SU-DHL-6 (cell line): ENCODE measurements at regions not wholly inside any gene's neighbourhood (a gene's known extent, or its start where the extent isn't known, plus 50 kb on each side); places are given as distances from the start of the nearest gene placed in this dataset.

Experiments used
- H2AFZ ChIP-seq: fragments of 200-600 bp; sonication (generic); 2 replicates; pipeline ENCODE4 v1.6.1; 2014; ENCODE audit warnings: low read depth, mild to moderate bottlenecking, moderate library complexity, mixed read lengths, antibody characterized with exemption, low read length; ENCODE audit not compliant: severe bottlenecking
- H3F3A ChIP-seq: fragments of 200-600 bp; shearing (Covaris generic); 2 replicates; pipeline ENCODE4 v1.6.0; 2016; ENCODE audit warnings: antibody characterized with exemption, mild to moderate bottlenecking; ENCODE audit not compliant: insufficient read depth
- H3K27ac ChIP-seq: fragments of 200-600 bp; sonication (generic); 2 replicates; pipeline ENCODE4 v1.5.1; 2016; ENCODE audit warnings: low read depth, mild to moderate bottlenecking, low read length, moderate library complexity, mixed read lengths
- H3K27me3 ChIP-seq: fragments of 200-600 bp; sonication (generic), shearing (Covaris generic); 2 replicates; pipeline ENCODE4 v1.6.0; 2014; ENCODE audit warnings: mild to moderate bottlenecking, low read length
- H3K36me3 ChIP-seq: fragments of 200-600 bp; sonication (generic); 2 replicates; pipeline ENCODE4 v1.6.1; 2014; ENCODE audit warnings: mild to moderate bottlenecking, low read length, mixed read lengths
- H3K4me2 ChIP-seq: fragments of 300-600, 200-600 bp; shearing (Covaris generic), sonication (generic); 2 replicates; pipeline ENCODE4 v1.6.0; 2014; ENCODE audit warnings: low read length, low read depth, mild to moderate bottlenecking; ENCODE audit not compliant: poor library complexity, severe bottlenecking
- H3K4me3 ChIP-seq: fragments of 200-600 bp; sonication (generic); 2 replicates; pipeline ENCODE4 v1.5.1; 2014; ENCODE audit warnings: antibody characterized with exemption, low read length, mild to moderate bottlenecking, mixed read lengths; ENCODE audit not compliant: insufficient read depth, poor library complexity, severe bottlenecking
- H3K79me2 ChIP-seq: fragments of 200-600 bp; sonication (generic); 2 replicates; pipeline ENCODE4 v1.6.1; 2014; ENCODE audit warnings: mild to moderate bottlenecking, low read length, moderate library complexity; ENCODE audit not compliant: insufficient read depth
- H3K9ac ChIP-seq: fragments of 200-600 bp; sonication (generic); 2 replicates; pipeline ENCODE4 v1.7.0; 2014; ENCODE audit warnings: mild to moderate bottlenecking, low read length
- H3K9me2 ChIP-seq: fragments of 200-600 bp; sonication (generic); replicated peaks from 2 replicates; pipeline ENCODE4 v1.6.1; 2014; ENCODE audit warnings: low read length; ENCODE audit not compliant: insufficient read depth
- H3K9me3 ChIP-seq: fragments of 200-600 bp; sonication (generic); 2 replicates; pipeline ENCODE4 v1.6.1; 2014; ENCODE audit warnings: low read length, mixed read lengths; ENCODE audit not compliant: insufficient read depth
- H4K20me1 ChIP-seq: fragments of 200-600 bp; sonication (generic); 2 replicates; pipeline ENCODE4 v1.6.1; 2014; ENCODE audit warnings: low read depth, mild to moderate bottlenecking, antibody characterized with exemption, low read length, moderate library complexity, mixed read lengths
- EZH2phosphoT487 ChIP-seq: fragments of 200-600 bp; sonication (generic), shearing (Covaris generic); conservative IDR thresholded peaks from 2 replicates; pipeline ENCODE4 v1.6.1; 2018; ENCODE audit warnings: mild to moderate bottlenecking, antibody characterized with exemption, low read length, moderate library complexity, mixed read lengths
- TF ChIP-seq, protein P1 (sequence below): fragments of 200-600 bp; sonication (generic); IDR thresholded peaks from one replicate; pipeline ENCODE4 v1.5.1; 2017; ENCODE audit warnings: antibody characterized with exemption, mild to moderate bottlenecking, low read length, moderate library complexity; ENCODE audit not compliant: insufficient read depth, poor library complexity, severe bottlenecking

DNA sequence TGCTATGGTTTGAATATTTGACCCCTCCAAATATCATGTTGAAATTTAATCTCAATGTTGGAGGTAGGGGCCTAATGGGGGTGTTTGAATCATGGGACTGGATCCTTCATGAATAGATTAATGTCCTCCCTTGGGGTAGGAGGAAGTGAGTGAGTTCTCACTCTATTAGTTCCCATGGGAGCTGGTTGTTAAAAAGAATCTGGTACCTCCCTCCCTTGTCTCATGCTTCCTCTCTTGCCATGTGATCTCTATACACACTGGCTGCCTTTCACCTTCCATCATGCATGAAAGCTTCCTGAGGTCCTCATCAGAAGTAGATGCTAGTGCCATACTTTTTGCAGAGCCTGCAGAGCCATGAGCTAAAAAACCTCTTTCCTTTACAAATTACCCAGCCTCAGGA, 177.7 kb upstream of the MCTP2 start:
- Histone ChIP-seq H3K36me3 (no peaks in the 10 kb centered on the region), H3F3A (no peaks in the 10 kb centered on the region), H3K9me2 (no peaks in the 10 kb centered on the region), H3K27ac (no peak overlapping the region), H4K20me1 (no peaks in the 10 kb centered on the region), H3K27me3 (no peaks in the 10 kb centered on the region), H3K9me3 (no peaks in the 10 kb centered on the region), H3K9ac (no peak overlapping the region), H2AFZ (no peak overlapping the region), H3K79me2 (no peaks in the 10 kb centered on the region), H3K4me3 (no peak overlapping the region), H3K4me2 (no peak overlapping the region)
- TF ChIP-seq EZH2phosphoT487: no peak

DNA sequence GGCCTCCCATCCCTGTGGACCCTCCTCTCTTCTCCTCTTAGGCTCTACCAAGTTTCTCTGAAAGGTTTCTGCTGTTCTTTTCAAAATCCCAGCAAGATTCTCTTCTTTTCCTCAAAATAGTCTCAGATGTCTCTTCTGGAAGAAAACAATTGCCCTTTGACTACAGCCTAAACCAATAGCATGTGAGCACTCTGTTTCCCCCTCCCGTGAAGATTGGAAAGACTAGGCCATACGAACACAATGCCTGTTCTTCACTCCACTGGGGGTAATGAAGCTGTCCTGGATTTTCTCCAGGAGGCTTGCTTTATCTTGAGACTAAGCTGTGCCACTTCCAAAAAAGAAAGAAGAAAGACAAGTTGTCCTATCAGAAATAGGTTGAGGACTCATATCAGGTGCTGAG, 178.7 kb upstream of the MCTP2 start:
- no peaks in the 10 kb centered on the region for H3K9me3 ChIP-seq
- H3K79me2 ChIP-seq: no peaks in the 10 kb centered on the region
- H3K27me3 ChIP-seq: no peaks in the 10 kb centered on the region
- H3K27ac ChIP-seq: no peak overlapping the region
- TF ChIP-seq EZH2phosphoT487: no peak
- TF ChIP-seq, protein P1, sequence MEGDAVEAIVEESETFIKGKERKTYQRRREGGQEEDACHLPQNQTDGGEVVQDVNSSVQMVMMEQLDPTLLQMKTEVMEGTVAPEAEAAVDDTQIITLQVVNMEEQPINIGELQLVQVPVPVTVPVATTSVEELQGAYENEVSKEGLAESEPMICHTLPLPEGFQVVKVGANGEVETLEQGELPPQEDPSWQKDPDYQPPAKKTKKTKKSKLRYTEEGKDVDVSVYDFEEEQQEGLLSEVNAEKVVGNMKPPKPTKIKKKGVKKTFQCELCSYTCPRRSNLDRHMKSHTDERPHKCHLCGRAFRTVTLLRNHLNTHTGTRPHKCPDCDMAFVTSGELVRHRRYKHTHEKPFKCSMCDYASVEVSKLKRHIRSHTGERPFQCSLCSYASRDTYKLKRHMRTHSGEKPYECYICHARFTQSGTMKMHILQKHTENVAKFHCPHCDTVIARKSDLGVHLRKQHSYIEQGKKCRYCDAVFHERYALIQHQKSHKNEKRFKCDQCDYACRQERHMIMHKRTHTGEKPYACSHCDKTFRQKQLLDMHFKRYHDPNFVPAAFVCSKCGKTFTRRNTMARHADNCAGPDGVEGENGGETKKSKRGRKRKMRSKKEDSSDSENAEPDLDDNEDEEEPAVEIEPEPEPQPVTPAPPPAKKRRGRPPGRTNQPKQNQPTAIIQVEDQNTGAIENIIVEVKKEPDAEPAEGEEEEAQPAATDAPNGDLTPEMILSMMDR: no peak
- no peaks in the 10 kb centered on the region for H3K9me2 ChIP-seq
- no peaks in the 10 kb centered on the region for H4K20me1 ChIP-seq
- no peaks in the 10 kb centered on the region for H3F3A ChIP-seq
- no peak overlapping the region for H3K9ac ChIP-seq
- H3K36me3 ChIP-seq: no peaks in the 10 kb centered on the region
- H2AFZ ChIP-seq: no peak overlapping the region
- no peak overlapping the region for H3K4me2 ChIP-seq
- H3K4me3 ChIP-seq: no peak overlapping the region

DNA sequence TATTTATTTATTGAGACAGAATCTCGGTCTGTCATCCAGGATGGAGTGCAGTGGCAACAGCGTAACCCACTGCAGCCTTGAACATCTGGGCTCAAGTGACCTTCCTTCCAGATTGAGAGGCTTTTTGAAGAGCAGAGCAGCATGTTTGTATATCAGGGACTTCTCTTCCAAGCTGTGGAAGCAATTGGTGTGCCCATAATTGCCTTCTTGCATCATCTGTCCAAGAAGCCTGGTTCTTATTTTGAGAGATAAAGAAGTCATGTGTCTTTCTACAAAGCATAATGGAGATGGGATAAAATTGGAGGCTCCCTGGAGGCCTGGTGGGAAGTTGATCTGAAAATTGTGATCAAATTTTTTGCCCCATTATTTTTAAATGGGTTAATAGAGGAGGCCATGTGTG, 183.8 kb upstream of the MCTP2 start:
- Histone ChIP-seq H3K79me2 (no peaks in the 10 kb centered on the region), H3K9me3 (no peaks in the 10 kb centered on the region), H3K9me2 (no peaks in the 10 kb centered on the region), H4K20me1 (no peaks in the 10 kb centered on the region), H3F3A (no peaks in the 10 kb centered on the region), H3K4me2 (no peak overlapping the region), H3K27ac (no peak overlapping the region), H2AFZ (no peak overlapping the region), H3K9ac (no peak overlapping the region), H3K36me3 (no peaks in the 10 kb centered on the region), H3K27me3 (no peaks in the 10 kb centered on the region), H3K4me3 (no peak overlapping the region)
- TF ChIP-seq, protein P1: no peak
- no peak for TF ChIP-seq EZH2phosphoT487

GRCh38 chr15:94042180-94042928, 189.0 kb upstream of the MCTP2 start:
- H3K9ac ChIP-seq: no peak overlapping the region
- no peak overlapping the region for H3K4me2 ChIP-seq
- no peak overlapping the region for H2AFZ ChIP-seq
- no peaks in the 10 kb centered on the region for H3K79me2 ChIP-seq
- TF ChIP-seq, protein P1: no peak
- TF ChIP-seq EZH2phosphoT487: no peak
- no peak overlapping the region for H3K4me3 ChIP-seq
- no peaks in the 10 kb centered on the region for H3K9me2 ChIP-seq
- no peaks in the 10 kb centered on the region for H3F3A ChIP-seq
- no peaks in the 10 kb centered on the region for H4K20me1 ChIP-seq
- no peaks in the 10 kb centered on the region for H3K36me3 ChIP-seq
- H3K27ac ChIP-seq: no peak overlapping the region
- no peaks in the 10 kb centered on the region for H3K27me3 ChIP-seq
- no peaks in the 10 kb centered on the region for H3K9me3 ChIP-seq
